ENCODE measurements at regions not wholly inside any gene's neighbourhood (a gene's known extent, or its start where the extent isn't known, plus 50 kb on each side); places are given as distances from the start of the nearest gene placed in this dataset.

DNA sequence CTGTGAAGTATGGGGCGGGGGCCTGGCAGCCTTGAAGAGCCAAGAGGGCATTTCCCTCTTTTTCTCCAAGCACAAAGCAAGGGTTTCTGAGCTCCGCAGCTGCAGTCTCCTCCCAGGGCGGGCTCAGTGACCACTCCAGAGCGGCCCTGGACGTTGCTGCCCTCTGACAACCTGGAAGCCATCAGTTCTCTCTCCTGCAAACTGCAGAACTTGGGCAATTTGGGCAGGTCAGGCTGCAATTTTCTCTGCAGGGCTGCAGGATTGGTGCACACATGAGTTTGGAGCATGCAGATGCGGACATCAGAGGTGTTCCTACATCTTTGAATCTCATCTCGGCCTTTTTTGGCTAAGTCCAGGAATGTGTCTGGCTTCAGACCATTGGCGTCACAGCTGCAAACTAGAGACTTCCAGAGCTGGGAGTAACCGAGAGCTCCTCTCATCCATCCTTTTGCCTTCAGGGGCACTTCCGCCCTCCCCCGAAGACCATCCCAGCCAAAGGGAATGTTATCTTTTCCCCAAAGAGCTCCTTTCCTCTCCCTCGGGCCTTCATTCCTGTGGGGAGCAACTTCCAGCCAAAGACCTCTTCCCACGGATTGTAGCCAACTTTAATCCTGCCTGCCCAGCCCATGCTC is 139.6 kb upstream of the WNT4 start:
- DNase-seq (ENCODE audit: low read depth), result no peak
- TF ChIP-seq, protein P1, sequence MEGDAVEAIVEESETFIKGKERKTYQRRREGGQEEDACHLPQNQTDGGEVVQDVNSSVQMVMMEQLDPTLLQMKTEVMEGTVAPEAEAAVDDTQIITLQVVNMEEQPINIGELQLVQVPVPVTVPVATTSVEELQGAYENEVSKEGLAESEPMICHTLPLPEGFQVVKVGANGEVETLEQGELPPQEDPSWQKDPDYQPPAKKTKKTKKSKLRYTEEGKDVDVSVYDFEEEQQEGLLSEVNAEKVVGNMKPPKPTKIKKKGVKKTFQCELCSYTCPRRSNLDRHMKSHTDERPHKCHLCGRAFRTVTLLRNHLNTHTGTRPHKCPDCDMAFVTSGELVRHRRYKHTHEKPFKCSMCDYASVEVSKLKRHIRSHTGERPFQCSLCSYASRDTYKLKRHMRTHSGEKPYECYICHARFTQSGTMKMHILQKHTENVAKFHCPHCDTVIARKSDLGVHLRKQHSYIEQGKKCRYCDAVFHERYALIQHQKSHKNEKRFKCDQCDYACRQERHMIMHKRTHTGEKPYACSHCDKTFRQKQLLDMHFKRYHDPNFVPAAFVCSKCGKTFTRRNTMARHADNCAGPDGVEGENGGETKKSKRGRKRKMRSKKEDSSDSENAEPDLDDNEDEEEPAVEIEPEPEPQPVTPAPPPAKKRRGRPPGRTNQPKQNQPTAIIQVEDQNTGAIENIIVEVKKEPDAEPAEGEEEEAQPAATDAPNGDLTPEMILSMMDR (IDR thresholded peaks at IDR 0.05; ENCODE audit: control insufficient read depth, insufficient read depth, low read depth, low read length, missing control alignments), result no peak
- no peak overlapping the region for H3K4me3 ChIP-seq (ENCODE audit: control insufficient read depth, low read depth, low read length)

DNA sequence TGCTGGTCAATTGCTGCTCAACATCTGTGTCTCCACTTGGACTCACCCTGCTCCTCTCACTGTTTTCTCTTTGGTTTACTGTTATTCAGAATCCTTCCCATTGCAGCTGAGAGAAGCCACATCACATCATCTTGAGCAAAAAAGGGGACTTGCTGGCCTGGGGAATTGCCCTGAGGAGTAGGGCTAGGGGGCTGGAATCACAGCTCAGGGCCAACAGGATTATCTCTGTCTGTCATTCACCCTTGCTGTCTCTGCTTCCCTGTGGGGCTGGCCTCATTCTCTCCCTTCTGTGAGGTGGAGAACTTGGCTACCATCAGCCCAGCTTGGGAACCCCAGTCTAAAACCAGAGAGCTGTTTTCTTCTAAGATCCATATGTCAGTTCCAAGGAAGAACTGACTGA is 140.7 kb upstream of the WNT4 start:
- TF ChIP-seq, protein P1 (IDR thresholded peaks at IDR 0.05; ENCODE audit: control insufficient read depth, insufficient read depth, low read depth, low read length, missing control alignments), result no peak
- H3K4me3 ChIP-seq (ENCODE audit: control insufficient read depth, low read depth, low read length), result no peak overlapping the region
- DNase-seq (ENCODE audit: low read depth), result no peak

DNA sequence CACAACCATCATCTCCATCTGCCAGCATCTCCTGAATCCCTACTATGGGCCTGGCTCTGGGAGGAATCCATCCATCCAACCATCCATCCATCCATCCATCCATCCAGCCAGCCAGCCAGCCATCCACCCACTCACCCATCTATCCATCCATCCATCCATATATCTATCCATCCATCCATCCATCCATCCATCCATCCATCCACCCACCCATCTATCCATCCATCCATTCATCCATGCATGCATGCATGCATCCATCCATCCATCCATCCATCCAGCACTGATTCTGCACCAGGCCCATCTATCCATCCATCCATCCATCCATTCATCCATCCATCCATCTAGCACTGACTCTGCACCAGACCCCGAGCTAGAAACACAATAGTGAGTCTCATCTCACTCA is 141.3 kb upstream of the WNT4 start:
- DNase-seq (ENCODE audit: low read depth), result no peak
- TF ChIP-seq, protein P1 (IDR thresholded peaks at IDR 0.05; ENCODE audit: control insufficient read depth, insufficient read depth, low read depth, low read length, missing control alignments), result no peak
- no peak overlapping the region for H3K4me3 ChIP-seq (ENCODE audit: control insufficient read depth, low read depth, low read length)

DNA sequence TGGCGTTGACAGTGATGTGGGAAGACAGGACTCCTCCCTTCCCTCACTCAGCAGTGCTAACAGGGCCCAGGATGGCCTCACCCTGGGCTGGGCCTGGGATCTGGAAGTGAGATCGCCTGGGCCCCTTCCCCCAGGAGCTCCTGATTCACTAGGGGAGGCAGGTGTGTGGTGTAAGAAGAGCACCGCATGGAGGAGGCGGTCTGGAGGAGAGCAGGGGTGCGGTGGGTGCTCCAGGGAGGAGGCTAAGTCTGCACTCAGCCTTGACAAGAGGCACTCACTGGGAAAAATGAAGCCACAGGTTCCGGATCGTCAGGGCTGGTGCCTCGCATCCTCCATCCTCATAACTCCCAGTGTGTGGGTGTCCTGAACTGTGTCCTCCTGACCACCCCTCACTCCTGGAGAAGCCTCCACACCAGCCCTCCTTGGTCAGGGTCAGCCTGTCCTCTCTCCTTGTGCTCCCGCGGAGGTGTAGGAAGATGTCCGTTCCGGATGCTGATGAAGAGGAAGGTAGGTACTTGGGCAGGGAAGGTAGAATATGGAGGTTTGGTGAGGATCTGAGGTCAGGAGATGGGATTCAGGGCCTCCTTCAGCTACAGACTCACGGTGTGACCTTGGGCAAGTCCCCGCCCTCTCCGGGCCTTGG is 142.1 kb upstream of the WNT4 start:
- TF ChIP-seq, protein P1 (IDR thresholded peaks at IDR 0.05; ENCODE audit: control insufficient read depth, insufficient read depth, low read depth, low read length, missing control alignments), result no peak
- H3K4me3 ChIP-seq (ENCODE audit: control insufficient read depth, low read depth, low read length), result no peak overlapping the region
- DNase-seq (ENCODE audit: low read depth), result no peak

DNA sequence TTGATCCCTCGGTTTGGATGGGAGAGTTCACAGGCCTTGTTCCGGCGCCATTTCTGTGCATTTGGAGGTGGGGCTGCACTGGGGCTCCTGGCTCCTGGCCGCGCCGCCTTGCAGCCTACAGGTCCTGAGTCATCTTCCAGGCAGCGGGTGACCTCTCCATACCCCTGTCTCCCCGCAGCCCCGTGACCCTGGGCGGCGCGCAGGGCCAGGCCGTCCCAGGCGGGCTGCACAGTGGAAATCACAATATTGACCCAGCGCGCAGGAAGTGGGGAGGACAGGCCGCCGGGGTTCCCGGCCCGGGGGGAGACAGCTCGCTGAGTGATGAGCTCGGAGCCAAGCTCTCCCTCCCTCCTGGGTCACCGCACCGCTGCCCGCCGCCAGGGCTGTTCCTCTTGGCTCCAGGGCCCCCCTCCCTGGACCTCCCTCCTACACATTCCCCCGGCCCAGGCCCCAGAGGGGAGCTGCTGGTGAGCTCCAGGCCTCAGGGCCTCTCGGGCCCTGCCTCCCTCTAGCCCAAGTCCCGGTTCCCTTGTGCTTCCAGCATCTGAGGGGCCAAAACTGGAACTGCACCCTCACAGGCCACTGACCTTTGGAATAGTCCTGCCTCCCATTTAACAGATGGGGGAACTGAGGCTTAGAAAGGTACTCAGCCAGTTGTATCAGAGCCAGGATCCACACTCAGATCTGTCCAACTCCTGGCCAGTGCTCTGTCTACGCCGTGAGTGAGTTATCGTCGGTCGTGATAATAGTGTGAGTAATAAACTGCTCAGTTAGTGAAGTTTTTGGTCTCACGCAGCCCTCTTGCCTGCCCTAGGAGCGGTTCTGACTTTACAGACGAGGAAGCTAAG is 142.9 kb upstream of the WNT4 start:
- H3K4me3 ChIP-seq (ENCODE audit: control insufficient read depth, low read depth, low read length), result no peak overlapping the region
- TF ChIP-seq, protein P1 (IDR thresholded peaks at IDR 0.05; ENCODE audit: control insufficient read depth, insufficient read depth, low read depth, low read length, missing control alignments), result no peak
- DNase-seq (ENCODE audit: low read depth), result no peak

DNA sequence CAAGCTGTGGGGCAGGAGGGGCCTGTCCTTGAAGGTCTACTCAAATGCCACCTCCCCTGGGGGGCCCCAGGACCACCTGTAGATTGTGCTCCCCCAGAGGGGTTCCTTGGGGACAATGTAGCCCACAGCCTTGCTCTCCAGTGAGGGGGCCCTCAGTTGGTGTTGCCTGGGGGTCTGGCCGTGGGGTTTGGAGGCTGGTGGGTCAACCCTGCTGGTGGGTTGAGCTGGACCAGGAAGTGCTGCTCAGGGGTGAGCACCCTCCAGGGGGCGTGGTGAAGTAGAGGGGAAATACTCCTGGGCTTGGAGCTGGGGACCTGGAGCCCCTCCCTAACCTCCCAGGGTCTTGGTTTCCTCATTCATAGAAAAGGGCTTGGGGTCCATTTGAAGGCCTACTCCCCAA is 143.6 kb upstream of the WNT4 start:
- no peak overlapping the region for H3K4me3 ChIP-seq (ENCODE audit: control insufficient read depth, low read depth, low read length)
- TF ChIP-seq, protein P1 (IDR thresholded peaks at IDR 0.05; ENCODE audit: control insufficient read depth, insufficient read depth, low read depth, low read length, missing control alignments), result no peak
- no peak for DNase-seq (ENCODE audit: low read depth)
